HEK293 (cell line): ENCODE measurements at regions not wholly inside any gene's neighbourhood (a gene's known extent, or its start where the extent isn't known, plus 50 kb on each side); places are given as distances from the start of the nearest gene placed in this dataset.

Experiments
- CTCF ChIA-PET: fragments of 350-600 bp; formaldehyde crosslinking; extraction: SDS; loops from one replicate; lab custom pipeline; 2021; ENCODE audit warnings: antibody characterized with exemption; lab: Yijun Ruan, JAX
- POLR2A ChIA-PET: fragments of 300-600 bp; formaldehyde crosslinking; extraction: SDS; loops from one replicate; lab custom pipeline; 2020; ENCODE audit warnings: antibody characterized with exemption, inconsistent platforms; lab: Yijun Ruan, JAX
- H3K27ac ChIP-seq: fragments of 200-500 bp; sonication (Bioruptor generic); 2 replicates; pipeline ENCODE4 v1.5.1; 2014; ENCODE audit warnings: low read depth, low read length, control low read depth, inconsistent platforms; ENCODE audit errors: extremely low read depth
- H3K36me3 ChIP-seq, 2 experiments: fragments of 200-500 bp in 1 of 2; sonication (Bioruptor generic) in 1 of 2; 1 replicate in 1 of 2; 2 replicates in 1 of 2; pipeline ENCODE4 v1.5.1; 2014 to 2017; ENCODE audit warnings: inconsistent platforms in 2 of 2, low read length in 2 of 2; ENCODE audit not compliant: control insufficient read depth in 2 of 2, insufficient read depth in 1 of 2
- H3K4me1 ChIP-seq: fragments of 200-500 bp; sonication (Bioruptor generic); 2 replicates; pipeline ENCODE4 v1.5.1; 2014; ENCODE audit warnings: mild to moderate bottlenecking, low read length, inconsistent platforms; ENCODE audit not compliant: control insufficient read depth, insufficient read depth
- H3K4me3 ChIP-seq: 2 replicates; pipeline ENCODE4 v1.5.1; 2011; ENCODE audit warnings: low read depth, mild to moderate bottlenecking, control low read depth, low read length, moderate library complexity
- H3K9me3 ChIP-seq: fragments of 200-500 bp; sonication (Bioruptor generic); 2 replicates; pipeline ENCODE4 v1.5.1; 2014; ENCODE audit warnings: low read depth, low read length, inconsistent platforms; ENCODE audit not compliant: control insufficient read depth, insufficient read depth
- KLF8 ChIP-seq: fragments of 450-650 bp; formaldehyde crosslinking; IDR thresholded peaks from 2 replicates; pipeline ENCODE4 v1.5.1; 2016; ENCODE audit warnings: missing biosample characterization, missing genetic modification characterization
- MZF1 ChIP-seq: fragments of 450-650 bp; formaldehyde crosslinking; IDR thresholded peaks from 2 replicates; pipeline ENCODE4 v1.5.1; 2017; ENCODE audit warnings: missing biosample characterization, missing genetic modification characterization, borderline replicate concordance
- PBX3 ChIP-seq: sonication (generic); formaldehyde crosslinking; IDR thresholded peaks from 2 replicates; pipeline ENCODE4 v1.8.1; 2022; ENCODE audit warnings: mild to moderate bottlenecking, moderate library complexity, missing genetic modification reagents
- SALL2 ChIP-seq: fragments of 450-650 bp; formaldehyde crosslinking; IDR thresholded peaks from 2 replicates; pipeline ENCODE4 v1.5.0; 2017; ENCODE audit warnings: missing biosample characterization, mild to moderate bottlenecking, missing genetic modification characterization, borderline replicate concordance
- SCRT1 ChIP-seq: fragments of 450-650 bp; formaldehyde crosslinking; IDR thresholded peaks from 2 replicates; pipeline ENCODE4 v1.5.1; 2016; ENCODE audit warnings: missing biosample characterization, missing genetic modification characterization, borderline replicate concordance
- SP7 ChIP-seq: fragments of 450-650 bp; formaldehyde crosslinking; IDR thresholded peaks from 2 replicates; pipeline ENCODE4 v1.5.1; 2016; ENCODE audit warnings: missing biosample characterization, missing genetic modification characterization
- TCF7L2 ChIP-seq: IDR thresholded peaks from 2 replicates; pipeline ENCODE4 v1.6.1; 2011; ENCODE audit warnings: low read depth, mild to moderate bottlenecking, inconsistent platforms, low read length, moderate library complexity, borderline replicate concordance
- ZBTB1 ChIP-seq: fragments of 450-650 bp; formaldehyde crosslinking; IDR thresholded peaks from 2 replicates; pipeline ENCODE4 v1.5.1; 2016; ENCODE audit warnings: missing biosample characterization, missing genetic modification characterization
- ZBTB17 ChIP-seq: fragments of 450-650 bp; formaldehyde crosslinking; IDR thresholded peaks from 2 replicates; pipeline ENCODE4 v1.5.1; 2016; ENCODE audit warnings: missing biosample characterization, missing genetic modification characterization
- ZBTB20 ChIP-seq: fragments of 450-650 bp; formaldehyde crosslinking; IDR thresholded peaks from 2 replicates; pipeline ENCODE4 v1.5.1; 2016; ENCODE audit warnings: missing biosample characterization, missing genetic modification characterization
- ZFP3 ChIP-seq: fragments of 450-650 bp; formaldehyde crosslinking; IDR thresholded peaks from 2 replicates; pipeline ENCODE4 v1.5.1; 2016; ENCODE audit warnings: low read depth, missing biosample characterization, missing genetic modification characterization
- ZNF214 ChIP-seq: fragments of 450-650 bp; formaldehyde crosslinking; IDR thresholded peaks from 2 replicates; pipeline ENCODE4 v1.5.1; 2017; ENCODE audit warnings: missing biosample characterization, mild to moderate bottlenecking, missing genetic modification characterization, borderline replicate concordance
- ZNF26 ChIP-seq: fragments of 450-650 bp; formaldehyde crosslinking; IDR thresholded peaks from 2 replicates; pipeline ENCODE4 v1.5.1; 2016; ENCODE audit warnings: missing biosample characterization, missing genetic modification characterization
- ZNF549 ChIP-seq: fragments of 450-650 bp; IDR thresholded peaks from 2 replicates; pipeline ENCODE4 v1.5.1; 2018; ENCODE audit warnings: missing biosample characterization, missing genetic modification characterization, mild to moderate bottlenecking, inconsistent platforms, moderate library complexity
- ZNF555 ChIP-seq: fragments of 450-650 bp; formaldehyde crosslinking; conservative IDR thresholded peaks from 2 replicates; pipeline ENCODE4 v1.5.1; 2017; ENCODE audit warnings: missing biosample characterization, mild to moderate bottlenecking, missing genetic modification characterization, inconsistent platforms
- ZNF560 ChIP-seq: fragments of 450-650 bp; formaldehyde crosslinking; IDR thresholded peaks from 2 replicates; pipeline ENCODE4 v1.5.1; 2017; ENCODE audit warnings: missing biosample characterization, missing genetic modification characterization, borderline replicate concordance
- ZNF639 ChIP-seq: fragments of 450-650 bp; formaldehyde crosslinking; IDR thresholded peaks from 2 replicates; pipeline ENCODE4 v1.5.1; 2016; ENCODE audit warnings: missing biosample characterization, missing genetic modification characterization
- ZNF664 ChIP-seq: fragments of 450-650 bp; formaldehyde crosslinking; IDR thresholded peaks from 2 replicates; pipeline ENCODE4 v1.5.1; 2016; ENCODE audit warnings: missing biosample characterization, missing genetic modification characterization
- ZNF701 ChIP-seq: fragments of 450-650 bp; formaldehyde crosslinking; IDR thresholded peaks from 2 replicates; pipeline ENCODE4 v1.5.1; 2016; ENCODE audit warnings: missing biosample characterization, missing genetic modification characterization
- ZNF768 ChIP-seq: fragments of 450-650 bp; formaldehyde crosslinking; IDR thresholded peaks from 2 replicates; pipeline ENCODE4 v1.5.1; 2018; ENCODE audit warnings: missing biosample characterization, mild to moderate bottlenecking, missing genetic modification characterization
- ZNF843 ChIP-seq: fragments of 450-650 bp; formaldehyde crosslinking; IDR thresholded peaks from 2 replicates; pipeline ENCODE4 v1.5.1; 2016; ENCODE audit warnings: missing biosample characterization, missing genetic modification characterization

- no peak for TF ChIP-seq ZNF26 (tag by site-specific recombination)
Measured at GRCh38 chr5:39484673-39485072, 59.9 kb upstream of the DAB2 start (continued).

GRCh38 chr5:39482098-39482497, 57.3 kb upstream of the DAB2 start:
- TF ChIP-seq ZNF701 (tag by site-specific recombination), result no peak
- no peak for TF ChIP-seq ZNF549
- TF ChIP-seq, all 188 proteins: peak for 0
- H3K27ac ChIP-seq, result no peak overlapping the region
- peaks cover 14% of the 10 kb centered on the region for H3K4me1 ChIP-seq
- ChIA-PET CTCF (interaction anchor here (0.6 to 0.7 kb wide), 2 partner anchors 27 to 1147 kb away, joined by 3 read pairs; no protein-coding TSS in a partner anchor), POLR2A (no interaction called here)
- H3K36me3 ChIP-seq, result no peaks in the 10 kb centered on the region
- no peak overlapping the region for H3K4me3 ChIP-seq
- H3K9me3 ChIP-seq, result no peaks in the 10 kb centered on the region

- Histone ChIP-seq H3K27ac (no peak overlapping the region), H3K9me3 (no peaks in the 10 kb centered on the region), H3K36me3 (no peaks in the 10 kb centered on the region), H3K4me1 (peaks cover 8% of the 10 kb centered on the region), H3K4me3 (no peak overlapping the region)
- CTCF ChIA-PET, result no interaction called here
- POLR2A ChIA-PET, result no interaction called here
- no peak for TF ChIP-seq ZBTB20 (tag by site-specific recombination)
- TF ChIP-seq ZNF555, result no peak
- no peak for TF ChIP-seq MZF1
- TF ChIP-seq ZNF214 (tag by site-specific recombination), result no peak
- no peak for TF ChIP-seq KLF8 (tag by site-specific recombination)
- TF ChIP-seq ZBTB17, result no peak
- TF ChIP-seq, all 188 proteins: peak for 0
Measured at GRCh38 chr5:39479537-39479936, 54.8 kb upstream of the DAB2 start.

- CTCF ChIA-PET, result no interaction called here
- H3K36me3 ChIP-seq, result no peaks in the 10 kb centered on the region
- H3K9me3 ChIP-seq, result no peaks in the 10 kb centered on the region
- TF ChIP-seq SALL2 (no peak), TCF7L2 (no peak), ZNF560 (tag by site-specific recombination) (no peak), ZNF549 (no peak), ZNF639 (tag by site-specific recombination) (no peak), ZBTB1 (tag by site-specific recombination) (no peak), ZFP3 (tag by site-specific recombination) (no peak), ZNF664 (tag by site-specific recombination) (no peak), ZNF843 (tag by site-specific recombination) (no peak), SCRT1 (no peak), ZNF768 (tag by site-specific recombination) (no peak), PBX3 (CRISPR knock-in tag) (no peak), SP7 (no peak)
- no peak overlapping the region for H3K27ac ChIP-seq
- 0 out of 2 replicates have a peak, but pooled peaks cover 1% of the 10 kb centered on the region for H3K4me1 ChIP-seq
- POLR2A ChIA-PET, result no interaction called here
- H3K4me3 ChIP-seq, result no peak overlapping the region
Measured at GRCh38 chr5:39478863-39479262, 54.1 kb upstream of the DAB2 start.
